DND-41 (cell line): ENCODE measurements at regions not wholly inside any gene's neighbourhood (a gene's known extent, or its start where the extent isn't known, plus 50 kb on each side); places are given as distances from the start of the nearest gene placed in this dataset.
"Not testable (repeated sequence)": the region's sequence is repeated elsewhere in the genome, so short reads cannot be mapped to it uniquely, and the experiment has no call there.

ENCODE experiments used
- ATAC-seq: fragments of 200-7000 bp; cut with Tn5 transposase; 3 replicates; pipeline ENCODE4 v1.9.1; 2021; ENCODE audit warnings: low read depth; ENCODE audit not compliant: insufficient read depth
- DNase-seq: peaks from one replicate; pipeline ENCODE4 v3.0.0-alpha.2; 2020
- H2AFZ ChIP-seq: 2 replicates; pipeline ENCODE4 v1.6.0; 2012; ENCODE audit warnings: low read depth, low read length
- H3K27ac ChIP-seq: 2 replicates; pipeline ENCODE4 v1.5.1; 2012; ENCODE audit warnings: low read length, inconsistent platforms
- H3K27me3 ChIP-seq: fragments of 200-600 bp; sonication (generic); 2 replicates; pipeline ENCODE4 v1.6.0; 2012; ENCODE audit warnings: low read length, mild to moderate bottlenecking, inconsistent platforms; ENCODE audit not compliant: insufficient read depth, poor library complexity
- H3K36me3 ChIP-seq: 2 replicates; pipeline ENCODE4 v1.5.1; 2012; ENCODE audit warnings: low read length, inconsistent platforms; ENCODE audit not compliant: insufficient read depth
- H3K4me1 ChIP-seq: 2 replicates; pipeline ENCODE4 v1.5.1; 2012; ENCODE audit warnings: mild to moderate bottlenecking, low read length; ENCODE audit not compliant: insufficient read depth
- H3K4me2 ChIP-seq: 2 replicates; pipeline ENCODE4 v1.6.0; 2012; ENCODE audit warnings: mild to moderate bottlenecking, moderate library complexity, low read length, inconsistent platforms; ENCODE audit not compliant: insufficient read depth
- H3K4me3 ChIP-seq, 2 experiments: fragments of 200-600 bp in 1 of 2; shearing (Covaris generic) in 1 of 2; 2 replicates each; pipeline ENCODE4 v1.5.1; 2012 to 2016; ENCODE audit warnings: inconsistent platforms in 2 of 2, low read length in 2 of 2, mild to moderate bottlenecking in 2 of 2, low read depth in 1 of 2, moderate library complexity in 1 of 2
- H3K79me2 ChIP-seq: 2 replicates; pipeline ENCODE4 v1.6.0; 2012; ENCODE audit warnings: low read length, inconsistent platforms; ENCODE audit not compliant: insufficient read depth
- H3K9ac ChIP-seq: 2 replicates; pipeline ENCODE4 v1.6.0; 2012; ENCODE audit warnings: low read depth, mild to moderate bottlenecking, inconsistent platforms, low read length, moderate library complexity
- H3K9me3 ChIP-seq: 2 replicates; pipeline ENCODE4 v1.5.1; 2012; ENCODE audit warnings: low read length, moderate library complexity, mild to moderate bottlenecking, inconsistent platforms; ENCODE audit not compliant: insufficient read depth, severe bottlenecking
- H4K20me1 ChIP-seq: 2 replicates; pipeline ENCODE4 v1.6.0; 2012; ENCODE audit warnings: low read length; ENCODE audit not compliant: insufficient read depth
- EZH2 ChIP-seq: IDR thresholded peaks from 3 replicates; pipeline ENCODE4 v1.6.1; 2012; ENCODE audit warnings: borderline replicate concordance, low read depth, mild to moderate bottlenecking, moderate library complexity, low read length, inconsistent platforms; ENCODE audit not compliant: severe bottlenecking
- TF ChIP-seq, protein P1 (sequence below): IDR thresholded peaks from 2 replicates; pipeline ENCODE4 v1.5.1; 2012; ENCODE audit warnings: borderline replicate concordance, low read length, moderate library complexity, mild to moderate bottlenecking; ENCODE audit not compliant: poor library complexity, severe bottlenecking; ENCODE audit errors: extremely low read depth

DNA sequence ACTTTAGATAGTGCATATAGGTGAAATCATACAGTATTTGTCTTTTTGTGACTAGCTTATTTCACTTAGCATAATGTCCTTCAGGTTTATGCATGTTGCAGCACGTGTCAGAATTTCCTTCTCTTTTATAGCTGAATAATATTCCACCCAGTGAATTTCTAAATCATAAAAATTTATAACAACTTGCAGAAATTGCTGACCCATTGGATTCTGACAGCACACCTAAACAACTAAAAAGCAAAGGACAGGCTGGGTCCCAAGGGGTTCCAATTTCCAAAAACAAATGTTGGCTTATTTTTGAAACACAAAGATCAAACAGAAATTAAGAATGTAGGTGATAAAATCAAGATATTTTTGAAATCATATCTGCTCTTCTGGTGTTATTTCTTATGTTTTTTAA lies 86.5 kb upstream of the ACKR3 start:
- DNase-seq, result no peak
- H3K27ac ChIP-seq, result no peak overlapping the region
- no peak overlapping the region for H3K4me2 ChIP-seq
- TF ChIP-seq, protein P1, sequence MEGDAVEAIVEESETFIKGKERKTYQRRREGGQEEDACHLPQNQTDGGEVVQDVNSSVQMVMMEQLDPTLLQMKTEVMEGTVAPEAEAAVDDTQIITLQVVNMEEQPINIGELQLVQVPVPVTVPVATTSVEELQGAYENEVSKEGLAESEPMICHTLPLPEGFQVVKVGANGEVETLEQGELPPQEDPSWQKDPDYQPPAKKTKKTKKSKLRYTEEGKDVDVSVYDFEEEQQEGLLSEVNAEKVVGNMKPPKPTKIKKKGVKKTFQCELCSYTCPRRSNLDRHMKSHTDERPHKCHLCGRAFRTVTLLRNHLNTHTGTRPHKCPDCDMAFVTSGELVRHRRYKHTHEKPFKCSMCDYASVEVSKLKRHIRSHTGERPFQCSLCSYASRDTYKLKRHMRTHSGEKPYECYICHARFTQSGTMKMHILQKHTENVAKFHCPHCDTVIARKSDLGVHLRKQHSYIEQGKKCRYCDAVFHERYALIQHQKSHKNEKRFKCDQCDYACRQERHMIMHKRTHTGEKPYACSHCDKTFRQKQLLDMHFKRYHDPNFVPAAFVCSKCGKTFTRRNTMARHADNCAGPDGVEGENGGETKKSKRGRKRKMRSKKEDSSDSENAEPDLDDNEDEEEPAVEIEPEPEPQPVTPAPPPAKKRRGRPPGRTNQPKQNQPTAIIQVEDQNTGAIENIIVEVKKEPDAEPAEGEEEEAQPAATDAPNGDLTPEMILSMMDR, result no peak
- TF ChIP-seq EZH2, result no peak
- ATAC-seq, result no peak
- H4K20me1 ChIP-seq, result no peaks in the 10 kb centered on the region
- no peak overlapping the region for H3K4me3 ChIP-seq
- H3K4me1 ChIP-seq, result no peaks in the 10 kb centered on the region
- H3K36me3 ChIP-seq, result no peaks in the 10 kb centered on the region
- no peak overlapping the region for H3K9ac ChIP-seq
- no peaks in the 10 kb centered on the region for H3K79me2 ChIP-seq
- H2AFZ ChIP-seq, result no peak overlapping the region
- H3K27me3 ChIP-seq, result peaks cover 4% of the 10 kb centered on the region
- peaks cover 15% of the 10 kb centered on the region for H3K9me3 ChIP-seq

DNA sequence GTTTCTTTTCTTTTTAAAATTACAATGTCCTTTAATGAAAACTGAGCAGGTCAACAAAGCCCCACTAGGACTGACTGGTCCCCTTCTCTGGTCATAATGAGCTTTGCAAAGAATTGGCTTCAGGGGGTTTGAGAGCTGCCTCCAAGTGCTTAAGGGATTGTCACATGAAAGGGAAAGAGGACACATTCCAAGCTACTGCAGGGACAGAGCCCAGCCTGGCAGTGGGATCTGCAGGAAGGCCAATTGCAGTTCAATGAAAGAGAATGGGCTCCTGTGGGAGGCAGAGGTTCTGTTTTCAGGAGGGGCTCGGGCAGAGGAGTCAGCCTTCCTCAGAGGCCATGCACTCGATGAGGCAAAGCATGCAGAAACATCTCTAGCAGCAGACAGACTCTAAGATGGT lies 84.1 kb upstream of the ACKR3 start:
- no peak for DNase-seq
- Histone ChIP-seq H3K27me3 (peaks cover 4% of the 10 kb centered on the region), H3K79me2 (no peaks in the 10 kb centered on the region), H4K20me1 (no peaks in the 10 kb centered on the region), H3K4me2 (no peak overlapping the region), H2AFZ (no peak overlapping the region), H3K4me3 (no peak overlapping the region), H3K4me1 (no peaks in the 10 kb centered on the region), H3K9ac (no peak overlapping the region), H3K27ac (no peak overlapping the region), H3K36me3 (no peaks in the 10 kb centered on the region), H3K9me3 (peaks cover 9% of the 10 kb centered on the region)
- no peak for ATAC-seq
- no peak for TF ChIP-seq EZH2
- TF ChIP-seq, protein P1, result no peak

- not testable (repeated sequence) for H2AFZ ChIP-seq, H3K4me3 ChIP-seq, ATAC-seq, H4K20me1 ChIP-seq, DNase-seq, H3K9me3 ChIP-seq, H3K4me1 ChIP-seq, H3K27ac ChIP-seq, H3K9ac ChIP-seq, H3K27me3 ChIP-seq, H3K79me2 ChIP-seq, H3K4me2 ChIP-seq, H3K36me3 ChIP-seq
These were observed 80.5 kb upstream of the ACKR3 start for GRCh38 chr2:236489083-236489482.

- ATAC-seq (no peak), DNase-seq (no peak)
- Histone ChIP-seq H2AFZ (no peak overlapping the region), H3K27ac (no peak overlapping the region), H3K9me3 (no peaks in the 10 kb centered on the region), H3K9ac (no peak overlapping the region), H3K4me1 (no peaks in the 10 kb centered on the region), H3K79me2 (no peaks in the 10 kb centered on the region), H3K36me3 (no peaks in the 10 kb centered on the region), H4K20me1 (no peaks in the 10 kb centered on the region), H3K4me3 (no peak overlapping the region), H3K4me2 (no peak overlapping the region), H3K27me3 (no peaks in the 10 kb centered on the region)
- no peak for TF ChIP-seq EZH2
- TF ChIP-seq, protein P1, result no peak
These were observed 79.7 kb upstream of the ACKR3 start for GRCh38 chr2:236489895-236490404.
